ENCODE measurements at regions not wholly inside any gene's neighbourhood (a gene's known extent, or its start where the extent isn't known, plus 50 kb on each side); places are given as distances from the start of the nearest gene placed in this dataset.

DNA sequence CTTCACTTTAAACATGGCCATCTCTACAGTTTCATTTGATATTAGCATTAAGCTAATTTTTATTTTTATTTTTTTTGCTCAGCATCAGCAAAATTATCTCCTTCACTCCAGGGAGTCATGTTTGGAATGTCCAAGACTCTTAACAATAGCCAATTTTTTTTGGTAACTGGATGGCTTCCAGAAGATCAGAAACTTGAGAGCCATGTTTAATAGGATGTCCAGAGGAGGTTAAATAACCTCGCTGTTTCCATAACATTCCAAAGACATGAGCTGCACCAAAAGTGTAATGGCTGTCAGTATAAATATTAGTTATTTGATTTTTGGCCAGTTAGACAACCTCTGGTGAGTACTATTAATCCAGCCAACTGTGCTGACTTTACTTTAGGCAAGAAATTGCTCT is 80.7 kb downstream of the DNTTIP2 start:
- Histone ChIP-seq H3K27ac (no peak overlapping the region), H3K4me2 (no peak overlapping the region), H3K4me1 (ENCODE audit: low read depth, poor library complexity, severe bottlenecking) (no peaks in the 10 kb centered on the region), H4K20me1 (ENCODE audit: insufficient read depth) (no peaks in the 10 kb centered on the region), H3K36me3 (ENCODE audit: insufficient read depth) (no peaks in the 10 kb centered on the region), H2AFZ (ENCODE audit: low read depth) (no peak overlapping the region), H3K9ac (no peak overlapping the region), H3K27me3 (ENCODE audit: insufficient read depth, low read depth) (no peaks in the 10 kb centered on the region), H3K4me3 (IDR thresholded peaks at IDR 0.05; ENCODE audit: insufficient read depth, low read depth, low read length) (no peak overlapping the region), H3K79me2 (ENCODE audit: insufficient read depth, low read depth) (no peaks in the 10 kb centered on the region)
- TF ChIP-seq, protein P1, sequence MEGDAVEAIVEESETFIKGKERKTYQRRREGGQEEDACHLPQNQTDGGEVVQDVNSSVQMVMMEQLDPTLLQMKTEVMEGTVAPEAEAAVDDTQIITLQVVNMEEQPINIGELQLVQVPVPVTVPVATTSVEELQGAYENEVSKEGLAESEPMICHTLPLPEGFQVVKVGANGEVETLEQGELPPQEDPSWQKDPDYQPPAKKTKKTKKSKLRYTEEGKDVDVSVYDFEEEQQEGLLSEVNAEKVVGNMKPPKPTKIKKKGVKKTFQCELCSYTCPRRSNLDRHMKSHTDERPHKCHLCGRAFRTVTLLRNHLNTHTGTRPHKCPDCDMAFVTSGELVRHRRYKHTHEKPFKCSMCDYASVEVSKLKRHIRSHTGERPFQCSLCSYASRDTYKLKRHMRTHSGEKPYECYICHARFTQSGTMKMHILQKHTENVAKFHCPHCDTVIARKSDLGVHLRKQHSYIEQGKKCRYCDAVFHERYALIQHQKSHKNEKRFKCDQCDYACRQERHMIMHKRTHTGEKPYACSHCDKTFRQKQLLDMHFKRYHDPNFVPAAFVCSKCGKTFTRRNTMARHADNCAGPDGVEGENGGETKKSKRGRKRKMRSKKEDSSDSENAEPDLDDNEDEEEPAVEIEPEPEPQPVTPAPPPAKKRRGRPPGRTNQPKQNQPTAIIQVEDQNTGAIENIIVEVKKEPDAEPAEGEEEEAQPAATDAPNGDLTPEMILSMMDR (conservative IDR thresholded peaks at IDR 0.05; ENCODE audit: low read depth, low read length), result no peak

DNA sequence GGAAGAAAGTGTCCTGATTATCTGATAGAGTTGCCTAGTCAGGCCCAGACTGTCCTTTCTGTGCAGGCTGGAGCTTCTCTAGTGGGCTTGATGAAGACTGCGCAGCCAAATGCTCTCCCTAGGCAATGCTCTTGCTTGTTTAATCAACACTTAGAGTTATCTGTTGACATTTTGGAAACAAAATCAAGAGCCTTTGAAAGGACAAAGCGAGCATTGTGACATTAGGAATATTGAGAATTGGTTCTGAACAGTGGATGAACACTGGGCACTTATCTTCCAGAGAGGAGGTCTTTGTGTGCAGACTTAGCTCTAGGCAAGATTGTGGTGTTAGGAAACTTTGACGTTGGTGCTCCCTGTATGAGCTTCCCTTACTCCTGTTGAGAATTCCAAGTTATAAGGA is 94.5 kb downstream of the DNTTIP2 start:
- no peak overlapping the region for H2AFZ ChIP-seq (ENCODE audit: low read depth)
- TF ChIP-seq, protein P1 (conservative IDR thresholded peaks at IDR 0.05; ENCODE audit: low read depth, low read length), result no peak

DNA sequence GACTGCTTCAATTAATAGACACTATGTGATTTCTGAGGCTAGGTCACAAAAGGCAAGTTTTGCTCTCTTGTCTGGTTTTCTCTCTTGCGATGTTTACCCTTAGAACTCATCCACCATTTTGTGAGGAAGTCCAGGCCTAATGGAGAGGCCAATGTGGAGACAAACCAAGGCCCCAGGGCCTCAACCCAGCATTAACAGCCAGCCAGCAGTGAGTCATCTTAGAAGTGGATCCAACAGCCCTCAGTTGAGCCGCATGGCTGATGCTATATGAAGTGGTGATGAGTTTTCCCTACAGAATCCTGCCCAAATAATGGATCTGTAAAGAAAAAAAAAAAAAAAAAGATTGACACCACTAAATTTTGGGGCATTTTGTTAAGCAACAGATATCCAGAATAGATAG is 95.1 kb downstream of the DNTTIP2 start:
- Histone ChIP-seq H2AFZ (ENCODE audit: low read depth) (no peak overlapping the region), H3K4me1 (ENCODE audit: low read depth, poor library complexity, severe bottlenecking) (no peaks in the 10 kb centered on the region), H3K9ac (no peak overlapping the region), H3K79me2 (ENCODE audit: insufficient read depth, low read depth) (no peaks in the 10 kb centered on the region), H4K20me1 (ENCODE audit: insufficient read depth) (no peaks in the 10 kb centered on the region), H3K27ac (no peak overlapping the region), H3K36me3 (ENCODE audit: insufficient read depth) (no peaks in the 10 kb centered on the region), H3K27me3 (ENCODE audit: insufficient read depth, low read depth) (no peaks in the 10 kb centered on the region), H3K4me2 (no peak overlapping the region), H3K4me3 (IDR thresholded peaks at IDR 0.05; ENCODE audit: insufficient read depth, low read depth, low read length) (no peak overlapping the region)
- TF ChIP-seq, protein P1 (conservative IDR thresholded peaks at IDR 0.05; ENCODE audit: low read depth, low read length), result no peak

More for the DNA sequence above, 94.5 kb downstream of the DNTTIP2 start:
- no peaks in the 10 kb centered on the region for H3K4me1 ChIP-seq (ENCODE audit: low read depth, poor library complexity, severe bottlenecking)
- H3K79me2 ChIP-seq (ENCODE audit: insufficient read depth, low read depth), result no peaks in the 10 kb centered on the region
- H3K9ac ChIP-seq, result no peak overlapping the region
- no peak overlapping the region for H3K27ac ChIP-seq
- H4K20me1 ChIP-seq (ENCODE audit: insufficient read depth), result no peaks in the 10 kb centered on the region
- no peaks in the 10 kb centered on the region for H3K36me3 ChIP-seq (ENCODE audit: insufficient read depth)
- no peak overlapping the region for H3K4me3 ChIP-seq (IDR thresholded peaks at IDR 0.05; ENCODE audit: insufficient read depth, low read depth, low read length)
- H3K27me3 ChIP-seq (ENCODE audit: insufficient read depth, low read depth), result no peaks in the 10 kb centered on the region
- no peak overlapping the region for H3K4me2 ChIP-seq

DNA sequence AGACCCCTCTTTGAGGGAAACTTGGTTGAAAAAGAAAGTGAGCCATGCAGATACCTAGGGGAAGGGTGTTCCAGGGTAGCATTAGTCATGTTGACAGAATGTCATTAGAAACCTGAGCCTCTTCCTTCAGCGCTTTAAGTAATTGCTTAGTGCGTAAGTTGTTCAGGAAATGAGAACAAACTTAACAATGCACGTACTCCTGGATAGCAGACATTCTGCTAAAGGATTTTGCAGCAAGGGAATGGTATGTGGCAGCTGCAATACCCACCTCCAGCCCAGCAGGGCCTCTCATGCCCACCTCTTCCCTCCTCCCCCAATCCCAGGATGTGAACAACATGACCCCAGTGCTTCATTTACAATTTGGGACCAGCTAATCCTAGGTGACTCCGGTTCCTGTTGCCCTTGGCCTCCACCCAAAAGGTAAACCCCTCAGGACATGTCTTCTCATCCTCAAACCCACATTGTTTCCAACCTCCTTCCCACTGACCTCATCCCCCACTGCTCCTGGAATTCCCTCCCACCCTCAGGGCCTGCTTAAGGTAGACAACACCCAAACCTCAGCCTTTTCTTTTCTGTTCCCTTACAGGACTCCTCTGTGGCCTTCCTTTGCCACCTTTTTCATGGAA is 98.0 kb upstream of the BCAR3 start:
- H3K27ac ChIP-seq, result no peak overlapping the region
- H3K79me2 ChIP-seq (ENCODE audit: insufficient read depth, low read depth), result no peaks in the 10 kb centered on the region
- no peaks in the 10 kb centered on the region for H3K27me3 ChIP-seq (ENCODE audit: insufficient read depth, low read depth)
- no peaks in the 10 kb centered on the region for H4K20me1 ChIP-seq (ENCODE audit: insufficient read depth)
- TF ChIP-seq, protein P1 (conservative IDR thresholded peaks at IDR 0.05; ENCODE audit: low read depth, low read length), result no peak
- H3K36me3 ChIP-seq (ENCODE audit: insufficient read depth), result no peaks in the 10 kb centered on the region
- H2AFZ ChIP-seq (ENCODE audit: low read depth), result no peak overlapping the region
- no peak overlapping the region for H3K4me3 ChIP-seq (IDR thresholded peaks at IDR 0.05; ENCODE audit: insufficient read depth, low read depth, low read length)
- no peaks in the 10 kb centered on the region for H3K4me1 ChIP-seq (ENCODE audit: low read depth, poor library complexity, severe bottlenecking)
- no peak overlapping the region for H3K4me2 ChIP-seq
- no peak overlapping the region for H3K9ac ChIP-seq

Data from KMS-11 (cell line).